ENCODE measurements at regions not wholly inside any gene's neighbourhood (a gene's known extent, or its start where the extent isn't known, plus 50 kb on each side); places are given as distances from the start of the nearest gene placed in this dataset.
"Not testable (repeated sequence)": the region's sequence is repeated elsewhere in the genome, so short reads cannot be mapped to it uniquely, and the experiment has no call there.

GRCh38 chr11:127789927-127790326 is 789.4 kb upstream of the KIRREL3 start:
- H3K9me3 Mint-ChIP-seq (ENCODE audit: unreplicated experiment): peaks cover 2% of the 10 kb centered on the region
- no peaks in the 10 kb centered on the region for H3K27me3 Mint-ChIP-seq (ENCODE audit: unreplicated experiment)
- peak overlapping the region; percentile 59 for H3K27ac Mint-ChIP-seq (ENCODE audit: unreplicated experiment)
- H3K4me1 Mint-ChIP-seq (ENCODE audit: low read depth, unreplicated experiment): peaks cover 11% of the 10 kb centered on the region
- no peak overlapping the region for H3K4me3 Mint-ChIP-seq (ENCODE audit: unreplicated experiment)
- peak; percentile 70 for TF ChIP-seq CTCF (IDR thresholded peaks at IDR 0.05; ENCODE audit: partially characterized antibody, unreplicated experiment)
- peak; percentile 66 for DNase-seq
- no peaks in the 10 kb centered on the region for H3K36me3 Mint-ChIP-seq (ENCODE audit: unreplicated experiment)

- H3K4me1 Mint-ChIP-seq (ENCODE audit: low read depth, unreplicated experiment); DNase-seq; H3K4me3 Mint-ChIP-seq (ENCODE audit: unreplicated experiment); H3K9me3 Mint-ChIP-seq (ENCODE audit: unreplicated experiment); H3K27ac Mint-ChIP-seq (ENCODE audit: unreplicated experiment); H3K36me3 Mint-ChIP-seq (ENCODE audit: unreplicated experiment); H3K27me3 Mint-ChIP-seq (ENCODE audit: unreplicated experiment): not testable (repeated sequence)
Measured at GRCh38 chr11:127772938-127773337, 772.4 kb upstream of the KIRREL3 start.

GRCh38 chr11:127768931-127769330 is 768.4 kb upstream of the KIRREL3 start:
- not testable (repeated sequence) for H3K36me3 Mint-ChIP-seq (ENCODE audit: unreplicated experiment); H3K4me3 Mint-ChIP-seq (ENCODE audit: unreplicated experiment); DNase-seq; H3K27me3 Mint-ChIP-seq (ENCODE audit: unreplicated experiment); H3K9me3 Mint-ChIP-seq (ENCODE audit: unreplicated experiment); H3K27ac Mint-ChIP-seq (ENCODE audit: unreplicated experiment); H3K4me1 Mint-ChIP-seq (ENCODE audit: low read depth, unreplicated experiment)

GRCh38 chr11:127766734-127767133 is 766.2 kb upstream of the KIRREL3 start:
- DNase-seq: no peak
- no peaks in the 10 kb centered on the region for H3K9me3 Mint-ChIP-seq (ENCODE audit: unreplicated experiment)
- H3K36me3 Mint-ChIP-seq (ENCODE audit: unreplicated experiment): no peaks in the 10 kb centered on the region
- no peak for TF ChIP-seq CTCF (IDR thresholded peaks at IDR 0.05; ENCODE audit: partially characterized antibody, unreplicated experiment)
- no peak overlapping the region for H3K4me3 Mint-ChIP-seq (ENCODE audit: unreplicated experiment)
- no peaks in the 10 kb centered on the region for H3K4me1 Mint-ChIP-seq (ENCODE audit: low read depth, unreplicated experiment)
- no peaks in the 10 kb centered on the region for H3K27me3 Mint-ChIP-seq (ENCODE audit: unreplicated experiment)
- H3K27ac Mint-ChIP-seq (ENCODE audit: unreplicated experiment): no peak overlapping the region

- H3K36me3 Mint-ChIP-seq (ENCODE audit: unreplicated experiment): no peaks in the 10 kb centered on the region
- no peaks in the 10 kb centered on the region for H3K9me3 Mint-ChIP-seq (ENCODE audit: unreplicated experiment)
- H3K27me3 Mint-ChIP-seq (ENCODE audit: unreplicated experiment): no peaks in the 10 kb centered on the region
- no peak for DNase-seq
- H3K4me1 Mint-ChIP-seq (ENCODE audit: low read depth, unreplicated experiment): no peaks in the 10 kb centered on the region
- H3K27ac Mint-ChIP-seq (ENCODE audit: unreplicated experiment): no peak overlapping the region
- no peak for TF ChIP-seq CTCF (IDR thresholded peaks at IDR 0.05; ENCODE audit: partially characterized antibody, unreplicated experiment)
- no peak overlapping the region for H3K4me3 Mint-ChIP-seq (ENCODE audit: unreplicated experiment)
Measured at GRCh38 chr11:127738771-127739286, 738.3 kb upstream of the KIRREL3 start.

- no peaks in the 10 kb centered on the region for H3K4me1 Mint-ChIP-seq (ENCODE audit: low read depth, unreplicated experiment)
- no peaks in the 10 kb centered on the region for H3K9me3 Mint-ChIP-seq (ENCODE audit: unreplicated experiment)
- H3K27me3 Mint-ChIP-seq (ENCODE audit: unreplicated experiment): no peaks in the 10 kb centered on the region
- no peak overlapping the region for H3K4me3 Mint-ChIP-seq (ENCODE audit: unreplicated experiment)
- no peak for TF ChIP-seq CTCF (IDR thresholded peaks at IDR 0.05; ENCODE audit: partially characterized antibody, unreplicated experiment)
- no peak overlapping the region for H3K27ac Mint-ChIP-seq (ENCODE audit: unreplicated experiment)
- H3K36me3 Mint-ChIP-seq (ENCODE audit: unreplicated experiment): no peaks in the 10 kb centered on the region
- DNase-seq: no peak
Measured at GRCh38 chr11:127737499-127737898, 736.9 kb upstream of the KIRREL3 start.
